K562 (cell line): ENCODE measurements at regions not wholly inside any gene's neighbourhood (a gene's known extent, or its start where the extent isn't known, plus 50 kb on each side); places are given as distances from the start of the nearest gene placed in this dataset.

Source experiments
- ATF2 ChIP-seq: sonication (generic); formaldehyde crosslinking; IDR thresholded peaks from 2 replicates; pipeline ENCODE4 v1.8.1; 2022; ENCODE audit warnings: missing genetic modification reagents
- BRF1 ChIP-seq: IDR thresholded peaks from 3 replicates; pipeline ENCODE4 v1.6.1; 2011; ENCODE audit warnings: borderline replicate concordance, mild to moderate bottlenecking; ENCODE audit not compliant: insufficient read length; ENCODE audit errors: extremely low read depth
- CEBPB ChIP-seq: fragments of 450-650 bp; IDR thresholded peaks from 2 replicates; pipeline ENCODE4 v1.6.1; 2016; ENCODE audit warnings: missing genetic modification characterization, missing compliant biosample characterization
- MAFF ChIP-seq: IDR thresholded peaks from 2 replicates; pipeline ENCODE4 v1.6.1; 2012; ENCODE audit warnings: low read length, improper control_type of control experiment
- NR2F6 ChIP-seq: fragments of 450-650 bp; formaldehyde crosslinking; IDR thresholded peaks from 2 replicates; pipeline ENCODE4 v1.4.0; 2020; ENCODE audit warnings: mild to moderate bottlenecking
- ZC3H4 ChIP-seq: sonication (generic); formaldehyde crosslinking; IDR thresholded peaks from 2 replicates; pipeline ENCODE4 v1.9.0; 2021; ENCODE audit warnings: missing genetic modification reagents, borderline replicate concordance
- ZNF449 ChIP-seq: fragments of 250-450 bp; sonication (Bioruptor Pico); IDR thresholded peaks from 2 replicates; pipeline ENCODE4 v1.8.0; 2022; ENCODE audit warnings: moderate library complexity, mild to moderate bottlenecking, inconsistent platforms
- TF ChIP-seq, protein P1 (sequence below): fragments of 150-350 bp; IDR thresholded peaks from 2 replicates; pipeline ENCODE4 v1.6.1; 2014; ENCODE audit warnings: low read depth, mild to moderate bottlenecking, low read length, borderline replicate concordance

DNA sequence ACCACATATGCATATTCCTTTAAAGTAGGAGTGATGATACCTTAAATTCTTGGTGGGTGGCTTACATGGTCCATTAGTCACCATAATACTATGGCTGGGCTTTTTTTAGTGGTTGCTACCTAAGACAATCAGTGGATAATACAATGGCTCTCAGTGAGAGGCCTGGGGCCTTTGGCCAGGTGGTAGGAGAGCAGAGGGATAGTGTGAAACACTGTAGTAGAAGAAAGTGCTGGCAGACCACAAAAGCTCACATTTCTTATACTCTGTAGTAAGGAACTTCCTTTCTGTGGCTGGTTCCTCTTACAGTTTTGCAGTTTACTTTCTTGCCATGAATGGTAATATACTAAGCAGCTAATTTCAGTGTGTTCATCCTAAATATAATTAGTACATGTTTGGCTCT, 583.5 kb downstream of the XIRP2 start (continued):
- TF ChIP-seq, protein P1, sequence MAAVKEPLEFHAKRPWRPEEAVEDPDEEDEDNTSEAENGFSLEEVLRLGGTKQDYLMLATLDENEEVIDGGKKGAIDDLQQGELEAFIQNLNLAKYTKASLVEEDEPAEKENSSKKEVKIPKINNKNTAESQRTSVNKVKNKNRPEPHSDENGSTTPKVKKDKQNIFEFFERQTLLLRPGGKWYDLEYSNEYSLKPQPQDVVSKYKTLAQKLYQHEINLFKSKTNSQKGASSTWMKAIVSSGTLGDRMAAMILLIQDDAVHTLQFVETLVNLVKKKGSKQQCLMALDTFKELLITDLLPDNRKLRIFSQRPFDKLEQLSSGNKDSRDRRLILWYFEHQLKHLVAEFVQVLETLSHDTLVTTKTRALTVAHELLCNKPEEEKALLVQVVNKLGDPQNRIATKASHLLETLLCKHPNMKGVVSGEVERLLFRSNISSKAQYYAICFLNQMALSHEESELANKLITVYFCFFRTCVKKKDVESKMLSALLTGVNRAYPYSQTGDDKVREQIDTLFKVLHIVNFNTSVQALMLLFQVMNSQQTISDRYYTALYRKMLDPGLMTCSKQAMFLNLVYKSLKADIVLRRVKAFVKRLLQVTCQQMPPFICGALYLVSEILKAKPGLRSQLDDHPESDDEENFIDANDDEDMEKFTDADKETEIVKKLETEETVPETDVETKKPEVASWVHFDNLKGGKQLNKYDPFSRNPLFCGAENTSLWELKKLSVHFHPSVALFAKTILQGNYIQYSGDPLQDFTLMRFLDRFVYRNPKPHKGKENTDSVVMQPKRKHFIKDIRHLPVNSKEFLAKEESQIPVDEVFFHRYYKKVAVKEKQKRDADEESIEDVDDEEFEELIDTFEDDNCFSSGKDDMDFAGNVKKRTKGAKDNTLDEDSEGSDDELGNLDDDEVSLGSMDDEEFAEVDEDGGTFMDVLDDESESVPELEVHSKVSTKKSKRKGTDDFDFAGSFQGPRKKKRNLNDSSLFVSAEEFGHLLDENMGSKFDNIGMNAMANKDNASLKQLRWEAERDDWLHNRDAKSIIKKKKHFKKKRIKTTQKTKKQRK: no peak
- TF ChIP-seq NR2F6 (CRISPR knock-in tag) (no peak), ATF2 (CRISPR knock-in tag) (no peak), ZNF449 (CRISPR knock-in tag) (no peak), MAFF (no peak), ZC3H4 (CRISPR knock-in tag) (no peak), CEBPB (no peak), BRF1 (no peak)
- TF ChIP-seq, all 486 proteins: peak for 0
